Stimulated activated CD8-positive, alpha-beta memory T cell treated with anti-CD3 and anti-CD28 coated beads, Interleukin-15, amount 100 ng/mL, for 1 hour (primary cell): ENCODE measurements at regions not wholly inside any gene's neighbourhood (a gene's known extent, or its start where the extent isn't known, plus 50 kb on each side); places are given as distances from the start of the nearest gene placed in this dataset.
A peak's percentile ranks its signal among the peaks of the same experiment; 100 is the strongest.
"Not testable (repeated sequence)": the region's sequence is repeated elsewhere in the genome, so short reads cannot be mapped to it uniquely, and the experiment has no call there.

ENCODE experiments used
- DNase-seq: peaks from one replicate; pipeline ENCODE4 v3.0.0-alpha.2; 2020; ENCODE audit warnings: low read depth

- no peak for DNase-seq
Measured at GRCh38 chr5:1748271-1748670, 51.4 kb downstream of the MRPL36 start.

- no peak for DNase-seq
Measured at GRCh38 chr5:1747803-1748085, 51.9 kb downstream of the MRPL36 start.

- DNase-seq, result no peak
Measured at GRCh38 chr5:1747079-1747802, 52.4 kb downstream of the MRPL36 start.

GRCh38 chr5:1746371-1747078 lies 53.1 kb downstream of the MRPL36 start:
- no peak for DNase-seq

- no peak for DNase-seq
Measured at GRCh38 chr5:1745796-1746370, 53.8 kb downstream of the MRPL36 start.

GRCh38 chr5:1745123-1745795 lies 54.4 kb downstream of the MRPL36 start:
- DNase-seq, result no peak

GRCh38 chr5:1744393-1745122 lies 55.1 kb downstream of the MRPL36 start:
- no peak for DNase-seq

- DNase-seq, result no peak
Measured at GRCh38 chr5:1743769-1744085, 55.9 kb downstream of the MRPL36 start.

GRCh38 chr5:1743061-1743768 lies 56.4 kb downstream of the MRPL36 start:
- no peak for DNase-seq

- peak; percentile 20 for DNase-seq
Measured at GRCh38 chr5:1737790-1738405, 61.7 kb downstream of the MRPL36 start.

- DNase-seq, result no peak
Measured at GRCh38 chr5:1736889-1737711, 62.5 kb downstream of the MRPL36 start.

GRCh38 chr5:1736065-1736464 lies 63.6 kb downstream of the MRPL36 start:
- no peak for DNase-seq

GRCh38 chr5:1735320-1735970 lies 64.2 kb downstream of the MRPL36 start:
- DNase-seq, result no peak

- no peak for DNase-seq
Measured at GRCh38 chr5:1734908-1735289, 64.7 kb downstream of the MRPL36 start.

GRCh38 chr5:1734271-1734907 lies 65.2 kb downstream of the MRPL36 start:
- no peak for DNase-seq

GRCh38 chr5:1733369-1733768 lies 66.3 kb downstream of the MRPL36 start:
- no peak for DNase-seq

GRCh38 chr5:1732945-1733344 lies 66.7 kb downstream of the MRPL36 start:
- DNase-seq, result no peak

- DNase-seq, result no peak
Measured at GRCh38 chr5:1732238-1732941, 67.2 kb downstream of the MRPL36 start.

- not testable (repeated sequence) for DNase-seq
Measured at GRCh38 chr5:1731855-1732237, 67.8 kb downstream of the MRPL36 start.
